ENCODE measurements at regions not wholly inside any gene's neighbourhood (a gene's known extent, or its start where the extent isn't known, plus 50 kb on each side); places are given as distances from the start of the nearest gene placed in this dataset.
"Not testable (repeated sequence)": the region's sequence is repeated elsewhere in the genome, so short reads cannot be mapped to it uniquely, and the experiment has no call there.

DNA sequence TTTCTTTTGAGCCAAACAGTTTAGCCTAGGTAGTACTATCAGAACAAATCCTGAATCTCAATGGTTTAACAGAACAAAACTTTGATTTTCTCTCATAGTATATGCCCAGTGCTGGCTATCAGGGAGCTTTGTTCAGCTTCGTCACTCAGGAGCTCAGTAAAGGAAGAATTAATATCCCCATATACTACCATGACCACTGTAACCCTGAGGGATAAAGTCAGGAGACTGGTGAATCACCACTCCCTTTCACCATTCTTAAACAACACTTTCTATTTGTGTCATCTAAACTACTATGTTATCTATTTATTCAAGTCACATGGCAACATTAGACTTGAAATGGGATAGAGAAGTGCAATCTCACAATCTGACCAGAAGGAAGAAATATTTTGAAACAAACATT, 522.6 kb upstream of the COX7C start:
- DNase-seq: no peak

GRCh38 chr5:86101966-86102365, 515.8 kb upstream of the COX7C start:
- DNase-seq: no peak

GRCh38 chr5:86108825-86109224, 508.9 kb upstream of the COX7C start:
- DNase-seq: no peak

- no peak for DNase-seq
These were observed 505.5 kb upstream of the COX7C start for GRCh38 chr5:86112249-86112648.

DNA sequence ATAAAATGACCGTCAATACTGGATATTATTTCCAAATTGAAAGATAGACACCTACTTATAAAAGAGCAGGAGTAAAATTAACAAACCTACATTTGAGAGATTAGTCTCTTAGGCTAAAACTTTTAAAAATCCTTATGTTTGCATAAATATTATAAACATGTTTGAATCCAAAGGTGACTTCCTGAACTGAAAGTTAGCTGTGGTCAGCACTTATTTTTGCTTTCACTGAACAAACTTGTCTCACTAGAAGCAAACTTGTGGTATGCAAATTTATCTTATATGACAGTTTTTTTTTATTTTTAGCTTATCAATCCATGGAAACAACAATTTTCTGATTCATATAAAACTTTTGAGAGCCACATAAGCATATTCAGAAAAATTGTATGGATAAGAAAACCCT, 502.6 kb upstream of the COX7C start:
- no peak for DNase-seq

GRCh38 chr5:86118542-86118941, 499.2 kb upstream of the COX7C start:
- no peak for DNase-seq

GRCh38 chr5:86124333-86124732, 493.4 kb upstream of the COX7C start:
- no peak for DNase-seq

DNA sequence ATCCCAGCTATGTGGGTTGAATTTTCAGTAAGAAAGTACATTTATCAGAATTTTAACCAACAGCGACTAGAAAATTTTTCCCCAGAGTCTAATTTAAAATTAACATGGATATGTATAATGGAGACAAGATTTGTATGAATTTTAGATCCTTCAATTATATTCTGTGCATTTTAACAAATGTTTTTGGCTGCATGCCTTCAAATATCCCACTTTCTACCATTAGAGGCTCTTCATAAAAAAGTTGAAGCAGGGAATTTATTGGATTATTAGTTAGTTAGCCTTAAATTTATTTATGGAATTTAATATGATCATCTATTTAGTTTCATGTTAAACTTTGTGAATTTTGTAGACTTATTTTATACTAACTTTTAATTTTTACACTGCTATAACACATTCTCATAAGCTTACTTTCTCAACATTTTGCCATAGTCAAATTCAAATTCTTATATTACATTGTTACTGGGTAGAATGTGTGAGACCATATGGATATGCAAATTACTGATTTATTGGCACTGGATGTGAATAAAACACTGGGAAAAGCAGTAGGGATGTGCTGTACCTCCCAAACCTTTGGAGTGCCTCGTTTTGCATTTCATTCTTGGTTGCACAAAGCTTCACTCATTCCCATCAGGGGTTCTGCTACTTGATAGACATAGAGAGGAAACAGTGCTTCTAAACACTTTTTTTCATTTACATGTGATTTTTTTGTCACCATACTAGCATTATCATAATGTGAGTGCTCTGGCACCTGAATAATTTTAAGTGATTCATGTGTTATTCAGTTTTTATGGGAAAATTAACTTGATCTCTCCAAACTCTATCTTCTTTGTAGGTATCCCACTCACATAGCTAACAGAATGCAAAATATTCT, 491.8 kb upstream of the COX7C start:
- no peak for DNase-seq

- DNase-seq: no peak
These were observed 490.0 kb upstream of the COX7C start for GRCh38 chr5:86127696-86128095.

- DNase-seq: no peak
These were observed 488.7 kb upstream of the COX7C start for GRCh38 chr5:86129009-86129408.

DNA sequence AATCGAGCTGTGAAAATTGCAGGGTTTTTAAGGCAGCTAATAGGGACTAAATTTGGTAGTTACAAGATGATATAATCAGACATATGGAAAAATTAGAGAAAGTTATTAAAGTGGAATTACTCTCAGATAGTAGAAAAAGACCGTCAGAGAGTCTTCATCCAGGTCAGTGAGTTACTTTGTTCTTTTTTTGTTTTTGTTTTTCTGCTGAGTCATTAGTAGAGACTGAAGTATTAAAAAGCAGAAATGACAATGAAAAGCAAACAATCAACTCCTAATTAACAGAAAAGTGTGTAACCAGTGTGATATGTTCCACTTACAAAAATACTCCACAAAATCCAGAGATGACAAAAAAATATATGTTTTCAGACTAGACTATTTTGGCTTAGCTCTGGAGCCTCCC, 480.4 kb upstream of the COX7C start:
- DNase-seq: no peak

DNA sequence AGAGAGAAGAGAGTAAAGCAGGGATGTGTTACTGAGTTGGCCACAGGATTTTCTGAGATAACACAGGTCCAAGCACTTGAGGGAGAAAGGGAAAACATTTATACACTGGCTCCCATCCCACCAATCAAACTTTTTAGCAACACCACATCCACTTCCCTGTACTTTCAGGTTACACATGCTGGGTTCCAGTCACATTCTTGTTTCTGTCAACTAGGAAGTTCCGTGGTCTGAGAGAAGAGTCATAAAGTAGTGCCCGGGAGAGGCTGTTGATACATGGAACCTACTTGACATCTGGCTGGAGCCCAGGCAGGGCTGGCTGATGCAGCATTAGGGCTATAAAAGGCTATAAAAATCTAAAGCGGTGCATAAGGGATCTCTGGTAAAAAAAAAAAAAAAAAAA, 473.9 kb upstream of the COX7C start:
- no peak for DNase-seq

GRCh38 chr5:86152988-86153560, 464.7 kb upstream of the COX7C start:
- DNase-seq: no peak

DNA sequence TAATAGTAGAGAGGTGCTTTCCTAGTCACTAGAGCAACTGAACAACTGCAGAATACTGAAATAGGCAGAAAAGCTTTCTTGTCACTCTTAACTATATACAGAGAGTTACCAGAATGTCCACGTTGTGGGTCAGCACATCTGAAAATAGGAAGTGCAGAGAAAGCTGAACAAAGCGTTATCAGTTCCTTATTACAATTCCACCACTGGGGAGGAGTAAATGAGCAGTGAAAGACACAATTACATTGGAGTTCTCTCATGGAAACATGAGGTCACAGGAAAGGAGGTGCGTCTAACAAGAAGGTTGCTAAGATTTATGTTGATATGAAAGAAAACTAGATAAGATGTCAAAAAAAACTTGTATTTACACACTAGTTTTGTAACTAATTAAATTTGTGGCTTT, 461.9 kb upstream of the COX7C start:
- no peak for DNase-seq

DNA sequence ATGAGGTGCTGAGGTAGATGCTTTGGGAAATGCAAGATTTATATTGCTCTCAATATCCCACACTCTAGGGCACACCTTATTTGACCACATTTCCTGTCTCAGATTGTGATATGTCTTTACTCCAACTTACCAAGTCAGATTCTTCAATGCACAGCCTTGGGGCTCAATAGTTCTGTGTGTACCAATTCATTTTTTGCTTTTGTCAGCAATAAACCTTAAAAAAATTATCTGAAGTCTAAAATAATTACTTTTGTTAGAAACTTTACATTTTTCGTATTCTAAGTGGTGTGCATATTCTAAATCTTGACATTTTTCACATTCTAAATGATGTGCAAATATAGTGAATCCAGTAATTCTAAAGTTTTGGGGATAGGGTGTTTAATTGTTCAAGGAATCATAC, 447.5 kb upstream of the COX7C start:
- DNase-seq: no peak

DNA sequence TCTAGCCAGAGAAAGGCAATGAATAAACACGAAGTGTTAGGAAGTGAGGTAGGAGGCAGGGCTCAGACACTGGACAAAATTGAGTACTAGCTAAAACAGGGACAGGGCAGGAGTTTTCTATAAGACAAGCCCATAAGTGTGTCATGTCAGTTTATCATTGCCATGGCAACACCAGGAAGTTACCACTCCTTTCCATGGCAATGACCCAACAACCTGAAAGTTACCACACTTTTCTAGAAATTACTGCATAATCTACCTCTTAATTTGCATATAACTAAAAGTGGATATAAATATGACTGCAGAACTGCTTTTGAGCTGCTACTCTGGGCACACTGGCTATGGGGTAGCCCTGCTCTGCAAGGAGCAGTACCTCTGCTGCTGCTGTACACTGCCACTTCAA, 442.5 kb upstream of the COX7C start:
- DNase-seq: no peak

GRCh38 chr5:86199287-86199686, 418.5 kb upstream of the COX7C start:
- DNase-seq: no peak

DNA sequence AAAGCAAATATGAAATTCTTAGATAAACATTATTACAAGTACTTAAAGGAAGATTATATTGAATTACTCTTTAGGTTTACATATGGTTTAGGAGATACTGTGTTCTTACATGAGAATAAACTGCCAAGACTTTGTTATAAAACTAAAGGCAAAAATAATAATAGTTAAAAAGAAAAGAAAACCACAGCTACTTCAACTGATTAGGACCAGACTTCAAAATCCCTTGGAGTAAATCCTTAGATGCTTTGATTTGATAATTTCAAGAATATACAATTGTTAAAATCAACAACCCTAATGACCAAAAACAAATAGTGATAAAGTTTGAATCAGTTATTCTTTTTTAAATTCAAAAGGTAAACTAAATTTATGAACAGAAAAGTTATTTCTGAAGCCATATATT, 389.6 kb upstream of the COX7C start:
- no peak for DNase-seq

- DNase-seq: no peak
These were observed 385.5 kb upstream of the COX7C start for GRCh38 chr5:86232246-86232645.

GRCh38 chr5:86244153-86244552, 373.6 kb upstream of the COX7C start:
- no peak for DNase-seq

DNA sequence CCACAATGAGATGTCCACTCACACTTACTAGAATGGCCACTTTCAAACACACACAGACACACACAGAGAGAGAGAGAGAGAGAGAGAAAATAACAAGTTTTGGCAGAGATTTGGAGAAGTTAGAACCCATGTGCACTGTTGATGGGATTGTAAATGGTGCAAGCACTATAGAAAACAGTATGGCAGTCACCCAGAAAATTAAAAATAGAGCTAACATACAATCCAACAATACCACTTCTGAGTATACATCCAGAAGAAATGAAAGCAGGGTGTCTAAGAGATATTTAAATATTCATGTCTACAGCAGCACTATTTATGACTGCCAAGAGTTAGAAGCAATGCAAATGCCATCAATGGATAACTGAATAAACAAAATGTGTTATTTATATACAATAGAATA, 359.9 kb upstream of the COX7C start:
- no peak for DNase-seq

- not testable (repeated sequence) for DNase-seq
These were observed 333.1 kb upstream of the COX7C start for GRCh38 chr5:86284400-86285190.

DNA sequence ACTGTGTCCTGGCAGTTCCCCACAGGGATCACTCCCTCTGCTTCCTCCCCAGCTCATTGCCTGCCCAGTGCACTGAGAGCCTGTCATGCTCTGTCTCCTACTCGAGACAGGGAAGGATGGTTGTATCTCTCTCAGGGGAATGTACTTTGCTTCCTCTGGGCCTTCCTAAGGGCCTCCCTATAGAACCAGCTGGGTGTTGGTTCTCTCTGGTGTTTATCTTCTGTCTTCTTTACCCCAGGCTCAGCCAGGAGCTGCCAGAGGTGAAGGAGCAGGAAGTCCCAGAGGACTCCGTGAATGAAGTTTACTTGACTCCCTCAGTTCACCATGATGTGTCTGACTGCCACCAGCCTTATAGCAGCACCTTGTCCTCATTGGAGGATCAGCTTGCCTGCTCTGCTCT, 330.3 kb upstream of the COX7C start:
- not testable (repeated sequence) for DNase-seq

- not testable (repeated sequence) for DNase-seq
These were observed 328.0 kb upstream of the COX7C start for GRCh38 chr5:86289786-86290185.

All from NCI-H2171 treated with DMSO at 0.1 percent for 48 hours (cell line).